Embryonic facial prominence (tissue), 1 donor: ENCODE measurements at regions not wholly inside any gene's neighbourhood (a gene's known extent, or its start where the extent isn't known, plus 50 kb on each side); places are given as distances from the start of the nearest gene placed in this dataset.

Experiments used
- DNase-seq: peaks from one replicate; pipeline ENCODE4 v3.0.0-alpha.2; 2016; ENCODE audit errors: extremely low spot score

- DNase-seq = no peak
Observed at GRCh38 chr1:14039582-14040430, 339.8 kb downstream of the PRDM2 start.

- no peak for DNase-seq
Observed at GRCh38 chr1:14049965-14050364, 350.0 kb downstream of the PRDM2 start.

- DNase-seq = no peak
Observed at GRCh38 chr1:14055442-14056223, 355.6 kb downstream of the PRDM2 start.

- no peak for DNase-seq
Observed at GRCh38 chr1:14057640-14058039, 357.7 kb downstream of the PRDM2 start.

GRCh38 chr1:14061204-14061603 lies 361.2 kb downstream of the PRDM2 start:
- DNase-seq = no peak

- no peak for DNase-seq
Observed at GRCh38 chr1:14061722-14062121, 361.7 kb downstream of the PRDM2 start.

GRCh38 chr1:14062669-14063068 lies 362.7 kb downstream of the PRDM2 start:
- DNase-seq = no peak

GRCh38 chr1:14064649-14065442 lies 364.9 kb downstream of the PRDM2 start:
- no peak for DNase-seq

- DNase-seq = no peak
Observed at GRCh38 chr1:14065486-14065885, 365.5 kb downstream of the PRDM2 start.

- DNase-seq = no peak
Observed at GRCh38 chr1:14067036-14067435, 367.0 kb downstream of the PRDM2 start.

- DNase-seq = no peak
Observed at GRCh38 chr1:14067711-14068110, 367.7 kb downstream of the PRDM2 start.

- no peak for DNase-seq
Observed at GRCh38 chr1:14071581-14071980, 371.6 kb downstream of the PRDM2 start.

- no peak for DNase-seq
Observed at GRCh38 chr1:14080653-14081052, 380.7 kb downstream of the PRDM2 start.

GRCh38 chr1:14082331-14082730 lies 382.3 kb downstream of the PRDM2 start:
- no peak for DNase-seq

GRCh38 chr1:14083277-14083676 lies 383.3 kb downstream of the PRDM2 start:
- DNase-seq = no peak

GRCh38 chr1:14083706-14084105 lies 383.7 kb downstream of the PRDM2 start:
- DNase-seq = no peak

GRCh38 chr1:14090062-14090461 lies 390.1 kb downstream of the PRDM2 start:
- DNase-seq = no peak

GRCh38 chr1:14090531-14090930 lies 390.5 kb downstream of the PRDM2 start:
- DNase-seq = no peak

- DNase-seq = no peak
Observed at GRCh38 chr1:14094611-14095400, 394.8 kb downstream of the PRDM2 start.

GRCh38 chr1:14098294-14098913 lies 398.4 kb downstream of the PRDM2 start:
- no peak for DNase-seq

- DNase-seq = no peak
Observed at GRCh38 chr1:14100444-14100843, 400.5 kb downstream of the PRDM2 start.
